ENCODE measurements at regions not wholly inside any gene's neighbourhood (a gene's known extent, or its start where the extent isn't known, plus 50 kb on each side); places are given as distances from the start of the nearest gene placed in this dataset.
"Not testable (repeated sequence)": the region's sequence is repeated elsewhere in the genome, so short reads cannot be mapped to it uniquely, and the experiment has no call there.

DNA sequence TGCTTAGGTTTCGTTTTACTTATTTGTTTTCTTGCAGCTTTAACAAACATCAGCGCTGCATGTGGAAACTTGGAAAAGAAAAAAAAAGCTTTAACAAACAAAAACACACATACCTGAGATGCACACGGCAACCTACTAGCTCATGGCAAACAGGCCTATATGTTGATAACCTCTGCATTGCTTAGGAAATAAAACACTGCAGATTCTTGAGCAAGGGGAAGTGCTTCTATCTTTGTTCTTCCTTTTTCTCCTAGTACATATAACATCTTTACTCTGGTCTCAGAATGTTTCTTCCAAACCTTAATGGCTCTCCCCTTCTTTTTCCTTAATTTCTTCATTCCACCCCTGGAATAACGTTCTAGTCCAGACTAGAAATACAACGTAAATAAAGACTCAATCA, 142.9 kb upstream of the NBPF9 start:
- not testable (repeated sequence) for H2BK5ac ChIP-seq (ENCODE audit: low read depth, low read length, poor library complexity); H2AFZ ChIP-seq (ENCODE audit: insufficient read depth, low read length, poor library complexity); H3K79me1 ChIP-seq (ENCODE audit: low read length); H3K4me2 ChIP-seq (ENCODE audit: low read length); H3K23ac ChIP-seq (ENCODE audit: low read length); H3K9ac ChIP-seq (ENCODE audit: low read length); H3K27me3 ChIP-seq (ENCODE audit: insufficient read depth, low read length); H3K4me1 ChIP-seq (ENCODE audit: control insufficient read depth in 1 of 2, insufficient read depth in 2 of 2, low read length in 2 of 2); H3K4ac ChIP-seq (ENCODE audit: low read depth, low read length); H3K79me2 ChIP-seq (ENCODE audit: control insufficient read depth, insufficient read depth, low read length, poor library complexity); H3K4me3 ChIP-seq (ENCODE audit: low read depth, low read length); H3K14ac ChIP-seq (ENCODE audit: low read length); H3K27ac ChIP-seq (ENCODE audit: low read depth, low read length); H3K18ac ChIP-seq (ENCODE audit: low read length); H3K36me3 ChIP-seq (ENCODE audit: control insufficient read depth in 1 of 2, insufficient read depth in 2 of 2, low read length in 2 of 2); H2BK12ac ChIP-seq (ENCODE audit: low read length); DNase-seq; H3K9me3 ChIP-seq (ENCODE audit: insufficient read depth, low read depth, low read length); H2AK5ac ChIP-seq (ENCODE audit: low read length); H4K91ac ChIP-seq (ENCODE audit: low read depth, low read length); H2BK120ac ChIP-seq (ENCODE audit: insufficient read depth, low read length, poor library complexity); H4K12ac ChIP-seq (ENCODE audit: low read depth, low read length); H4K8ac ChIP-seq (ENCODE audit: low read depth, low read length)
- WGBS (ENCODE audit: extremely low coverage, insufficient coverage, insufficient read length): no CpG with 5 or more reads among the region's 5 CpGs

DNA sequence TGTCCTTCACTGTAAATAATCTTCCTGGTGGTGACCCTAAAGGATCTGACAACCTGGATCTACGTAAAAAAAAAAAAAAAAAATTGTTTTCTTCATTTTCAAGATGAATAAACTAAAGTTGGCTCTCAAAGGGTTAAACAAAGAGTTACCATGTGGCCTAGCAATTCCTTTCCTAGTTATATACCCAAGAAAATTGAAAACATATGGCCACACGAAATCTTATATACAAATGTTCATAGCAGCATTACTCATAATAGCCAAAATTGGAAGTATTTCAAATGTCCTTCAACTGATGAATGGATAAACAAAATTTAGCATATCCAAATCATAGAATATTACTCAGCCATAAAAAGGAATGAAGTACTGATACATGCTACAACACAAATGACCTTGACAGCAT, 145.3 kb upstream of the NBPF9 start:
- not testable (repeated sequence) for H3K36me3 ChIP-seq (ENCODE audit: control insufficient read depth in 1 of 2, insufficient read depth in 2 of 2, low read length in 2 of 2); H3K79me2 ChIP-seq (ENCODE audit: control insufficient read depth, insufficient read depth, low read length, poor library complexity); H3K4me2 ChIP-seq (ENCODE audit: low read length); H3K79me1 ChIP-seq (ENCODE audit: low read length); H2AK5ac ChIP-seq (ENCODE audit: low read length); H3K23ac ChIP-seq (ENCODE audit: low read length); H4K12ac ChIP-seq (ENCODE audit: low read depth, low read length); H3K27ac ChIP-seq (ENCODE audit: low read depth, low read length); H3K4me1 ChIP-seq (ENCODE audit: control insufficient read depth in 1 of 2, insufficient read depth in 2 of 2, low read length in 2 of 2); H2BK5ac ChIP-seq (ENCODE audit: low read depth, low read length, poor library complexity); DNase-seq; H4K91ac ChIP-seq (ENCODE audit: low read depth, low read length); H2AFZ ChIP-seq (ENCODE audit: insufficient read depth, low read length, poor library complexity); H2BK12ac ChIP-seq (ENCODE audit: low read length); H3K4me3 ChIP-seq (ENCODE audit: low read depth, low read length); H3K14ac ChIP-seq (ENCODE audit: low read length); H3K9ac ChIP-seq (ENCODE audit: low read length); H3K9me3 ChIP-seq (ENCODE audit: insufficient read depth, low read depth, low read length); H3K27me3 ChIP-seq (ENCODE audit: insufficient read depth, low read length); H4K8ac ChIP-seq (ENCODE audit: low read depth, low read length); H2BK120ac ChIP-seq (ENCODE audit: insufficient read depth, low read length, poor library complexity); H3K4ac ChIP-seq (ENCODE audit: low read depth, low read length); H3K18ac ChIP-seq (ENCODE audit: low read length)
- WGBS (ENCODE audit: extremely low coverage, insufficient coverage, insufficient read length): no CpG with 5 or more reads among the region's 2 CpGs

DNA sequence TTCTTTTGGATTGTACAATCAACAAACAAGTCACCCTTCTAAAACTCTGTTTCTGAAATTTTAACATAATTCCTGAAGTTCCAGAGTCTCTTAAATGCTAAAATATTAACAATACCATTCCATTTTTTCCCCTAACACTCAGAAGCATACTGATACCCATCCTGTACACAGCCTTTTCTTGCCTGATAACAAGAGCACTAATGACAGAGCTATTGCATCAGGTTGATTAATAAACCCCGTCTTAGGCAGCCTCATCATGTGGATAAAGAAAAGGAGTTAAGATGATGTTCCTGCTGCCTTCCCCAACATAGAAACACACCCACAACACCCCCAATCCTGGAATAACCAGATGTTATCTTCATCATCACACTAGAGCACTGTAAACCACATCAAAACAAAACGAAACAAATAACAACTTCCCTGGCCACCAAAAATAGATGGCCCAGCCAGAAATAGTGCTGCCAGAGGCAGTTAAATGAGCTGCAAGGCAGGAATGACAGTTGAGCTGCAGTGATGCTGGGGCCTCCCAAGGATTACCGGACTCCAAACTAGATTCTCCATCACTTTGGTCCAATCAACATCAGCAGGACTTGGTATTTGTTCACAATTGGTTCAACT, 146.6 kb upstream of the NBPF9 start:
- not testable (repeated sequence) for H3K79me1 ChIP-seq (ENCODE audit: low read length); H3K9me3 ChIP-seq (ENCODE audit: insufficient read depth, low read depth, low read length); H3K14ac ChIP-seq (ENCODE audit: low read length); H3K18ac ChIP-seq (ENCODE audit: low read length); H3K36me3 ChIP-seq (ENCODE audit: control insufficient read depth in 1 of 2, insufficient read depth in 2 of 2, low read length in 2 of 2); H3K4me1 ChIP-seq (ENCODE audit: control insufficient read depth in 1 of 2, insufficient read depth in 2 of 2, low read length in 2 of 2); H3K9ac ChIP-seq (ENCODE audit: low read length); H3K4ac ChIP-seq (ENCODE audit: low read depth, low read length); H3K79me2 ChIP-seq (ENCODE audit: control insufficient read depth, insufficient read depth, low read length, poor library complexity); DNase-seq; H3K27ac ChIP-seq (ENCODE audit: low read depth, low read length); H3K4me2 ChIP-seq (ENCODE audit: low read length); H4K91ac ChIP-seq (ENCODE audit: low read depth, low read length); H3K23ac ChIP-seq (ENCODE audit: low read length); H4K12ac ChIP-seq (ENCODE audit: low read depth, low read length); H2AK5ac ChIP-seq (ENCODE audit: low read length); H2AFZ ChIP-seq (ENCODE audit: insufficient read depth, low read length, poor library complexity); H2BK5ac ChIP-seq (ENCODE audit: low read depth, low read length, poor library complexity); H3K4me3 ChIP-seq (ENCODE audit: low read depth, low read length); H2BK120ac ChIP-seq (ENCODE audit: insufficient read depth, low read length, poor library complexity); H4K8ac ChIP-seq (ENCODE audit: low read depth, low read length); H3K27me3 ChIP-seq (ENCODE audit: insufficient read depth, low read length); H2BK12ac ChIP-seq (ENCODE audit: low read length)
- WGBS (ENCODE audit: extremely low coverage, insufficient coverage, insufficient read length): no CpG with 5 or more reads among the region's 3 CpGs

DNA sequence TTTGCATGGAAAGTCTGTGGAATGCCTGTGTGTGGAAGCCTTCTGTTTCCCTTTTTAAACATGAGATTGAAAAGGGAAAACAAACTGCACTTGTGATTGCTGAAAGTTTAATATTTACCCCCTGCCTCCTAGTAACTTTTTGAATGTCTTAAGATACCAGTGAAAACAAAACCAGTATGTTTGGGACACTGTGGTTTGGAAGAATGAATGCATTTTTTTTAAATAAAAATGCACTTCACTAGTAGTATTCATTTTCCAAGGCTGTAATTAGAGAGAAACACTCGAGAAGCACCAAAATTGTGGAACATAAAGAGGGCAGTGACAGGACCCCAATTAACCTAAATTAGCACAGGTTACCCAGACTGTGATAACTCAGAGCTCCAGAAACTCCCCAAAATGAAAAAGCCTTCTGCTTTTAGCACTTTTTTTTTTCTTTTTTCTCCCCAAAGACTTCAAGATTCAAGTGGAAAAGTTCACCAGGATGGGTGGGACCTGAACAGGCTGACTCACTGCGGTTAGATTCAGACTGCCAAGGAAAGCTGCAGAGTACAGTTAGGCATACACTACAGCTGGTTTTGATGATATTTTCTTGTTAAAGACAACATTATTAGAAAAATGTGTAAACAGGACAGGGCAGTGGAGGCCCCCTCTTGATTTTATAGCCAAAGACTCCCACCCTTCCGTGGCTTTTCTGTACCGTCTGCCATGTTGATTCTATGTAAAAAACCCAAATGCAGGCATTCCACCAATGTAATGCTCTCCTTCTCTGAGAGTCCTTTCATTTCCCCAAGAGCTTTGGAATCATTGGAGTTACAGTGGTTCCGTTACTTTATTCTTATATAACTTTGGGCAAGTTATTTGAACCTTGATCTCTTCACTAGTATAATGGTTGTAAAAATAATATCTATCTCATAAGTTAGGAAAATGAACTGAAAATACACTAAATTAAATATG, 151.8 kb upstream of the NBPF9 start:
- H3K36me3 ChIP-seq (ENCODE audit: control insufficient read depth in 1 of 2, insufficient read depth in 2 of 2, low read length in 2 of 2); H3K79me2 ChIP-seq (ENCODE audit: control insufficient read depth, insufficient read depth, low read length, poor library complexity); H2AFZ ChIP-seq (ENCODE audit: insufficient read depth, low read length, poor library complexity); H3K14ac ChIP-seq (ENCODE audit: low read length); H4K12ac ChIP-seq (ENCODE audit: low read depth, low read length); H3K9me3 ChIP-seq (ENCODE audit: insufficient read depth, low read depth, low read length); H3K4me3 ChIP-seq (ENCODE audit: low read depth, low read length); H3K27ac ChIP-seq (ENCODE audit: low read depth, low read length); DNase-seq; H3K4me1 ChIP-seq (ENCODE audit: control insufficient read depth in 1 of 2, insufficient read depth in 2 of 2, low read length in 2 of 2); H4K8ac ChIP-seq (ENCODE audit: low read depth, low read length); H3K18ac ChIP-seq (ENCODE audit: low read length); H2BK120ac ChIP-seq (ENCODE audit: insufficient read depth, low read length, poor library complexity); H3K27me3 ChIP-seq (ENCODE audit: insufficient read depth, low read length); H4K91ac ChIP-seq (ENCODE audit: low read depth, low read length); H3K79me1 ChIP-seq (ENCODE audit: low read length); H3K4me2 ChIP-seq (ENCODE audit: low read length); H2AK5ac ChIP-seq (ENCODE audit: low read length); H2BK5ac ChIP-seq (ENCODE audit: low read depth, low read length, poor library complexity); H2BK12ac ChIP-seq (ENCODE audit: low read length); H3K4ac ChIP-seq (ENCODE audit: low read depth, low read length); H3K23ac ChIP-seq (ENCODE audit: low read length); H3K9ac ChIP-seq (ENCODE audit: low read length): not testable (repeated sequence)
- WGBS (ENCODE audit: extremely low coverage, insufficient coverage, insufficient read length): no CpG with 5 or more reads among the region's 5 CpGs

All from trophoblast cell (in vitro differentiated cells and primary cell).